Fibroblast of peridontal ligament (primary cell): ENCODE measurements at regions not wholly inside any gene's neighbourhood (a gene's known extent, or its start where the extent isn't known, plus 50 kb on each side); places are given as distances from the start of the nearest gene placed in this dataset.

Experiments used
- DNase-seq: peaks from one replicate; pipeline ENCODE4 v3.0.0-alpha.2; 2010; ENCODE audit errors: extremely low read depth

DNA sequence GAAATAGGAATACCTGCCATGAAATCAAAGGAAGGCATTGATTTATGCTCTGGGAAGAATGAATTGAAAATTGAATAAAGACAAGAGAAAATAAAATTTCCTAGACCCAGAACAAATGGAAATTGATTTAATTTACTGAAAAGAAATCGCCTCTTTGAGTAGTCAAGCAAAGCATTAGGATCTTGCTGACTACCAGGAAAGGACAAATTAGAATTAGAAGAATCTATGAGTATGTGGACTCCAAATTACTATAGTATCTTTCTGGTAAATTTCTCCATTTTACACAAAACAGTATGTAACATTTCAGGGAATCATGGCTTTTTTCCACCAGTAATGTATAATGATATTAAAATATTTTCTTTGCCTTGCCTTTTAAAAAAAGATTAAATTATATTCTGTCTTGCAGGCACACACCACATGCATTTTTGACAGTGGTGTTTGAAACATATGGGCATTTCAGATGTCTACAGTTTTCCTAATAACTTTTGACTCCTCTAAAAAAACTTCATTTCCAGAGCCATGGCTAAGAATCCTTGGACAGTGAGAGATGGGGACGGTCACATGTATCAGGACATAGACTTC, 768.7 kb upstream of the NRSN1 start:
- DNase-seq = no peak

DNA sequence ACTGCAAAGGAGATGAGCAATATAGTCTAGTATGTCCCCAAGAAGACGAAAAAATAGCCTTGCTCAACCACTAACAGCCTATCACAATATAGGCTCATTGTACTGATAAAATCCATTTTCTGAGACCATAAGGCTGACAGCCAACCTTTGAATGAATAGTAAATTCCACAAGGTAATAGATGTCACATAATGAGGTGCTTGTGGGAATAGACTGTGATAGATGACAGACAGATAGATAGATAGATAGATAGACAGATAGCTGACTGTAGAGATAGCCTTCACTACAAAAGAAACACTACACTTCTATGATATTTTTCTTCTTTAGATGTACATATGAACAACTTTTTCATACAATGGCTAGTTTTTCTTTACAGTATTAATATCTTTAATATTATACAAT, 760.3 kb upstream of the NRSN1 start:
- no peak for DNase-seq

DNA sequence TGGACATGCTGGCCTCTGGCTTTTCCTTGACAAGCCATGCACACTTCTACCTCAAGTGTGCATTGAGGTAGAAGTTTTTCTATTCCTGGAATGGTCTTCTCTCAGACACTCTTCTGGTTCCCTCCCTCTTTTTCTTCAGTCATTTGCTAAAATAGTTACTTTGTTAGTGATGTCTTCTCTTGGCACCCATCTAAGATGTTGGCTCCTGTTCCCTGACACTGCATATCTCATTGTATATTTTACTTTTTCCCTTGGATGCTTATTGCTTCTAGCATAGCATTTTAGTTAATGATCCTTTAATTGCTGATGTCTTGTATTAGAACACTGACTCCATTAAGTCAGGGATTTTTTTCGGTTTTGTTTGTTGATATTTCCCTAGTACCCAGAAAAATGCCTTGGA, 758.7 kb upstream of the NRSN1 start:
- DNase-seq = no peak

DNA sequence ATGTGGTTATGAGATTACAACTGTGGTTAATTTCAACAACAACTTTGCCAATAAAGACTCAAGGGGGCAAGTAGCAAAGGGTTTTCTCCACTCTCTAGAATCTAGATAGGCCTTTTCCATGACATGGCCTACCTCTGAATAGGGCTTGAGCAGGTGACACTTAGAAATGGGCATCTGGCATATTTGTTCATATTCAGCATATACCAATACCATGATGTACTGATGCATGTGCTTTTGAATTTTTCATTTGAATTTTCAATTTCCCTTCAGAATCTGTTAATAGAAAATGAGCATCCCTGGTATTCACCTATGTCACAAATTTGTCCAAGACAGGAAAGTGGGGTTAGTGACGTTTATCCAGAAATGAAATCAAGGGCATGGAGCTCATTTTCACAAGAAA, 757.5 kb upstream of the NRSN1 start:
- no peak for DNase-seq

DNA sequence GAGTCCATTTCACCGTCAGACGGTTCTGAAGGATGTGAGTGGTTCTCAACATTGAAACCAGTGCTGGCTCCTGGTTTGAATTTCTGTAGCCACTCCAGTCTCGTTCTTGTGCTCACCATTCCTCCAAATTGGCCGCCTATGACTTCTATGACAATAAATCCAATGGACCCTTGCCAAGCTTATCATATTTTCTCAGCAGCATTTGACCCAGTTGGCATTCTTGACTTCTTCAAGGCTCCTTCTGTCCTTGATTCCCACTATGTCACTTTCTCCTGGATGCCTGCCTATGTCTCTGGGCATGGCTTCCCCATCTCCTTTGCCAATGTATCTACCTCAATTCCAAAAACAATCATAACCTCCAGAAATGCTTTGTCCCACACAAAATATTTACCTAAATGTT, 756.0 kb upstream of the NRSN1 start:
- DNase-seq = no peak

DNA sequence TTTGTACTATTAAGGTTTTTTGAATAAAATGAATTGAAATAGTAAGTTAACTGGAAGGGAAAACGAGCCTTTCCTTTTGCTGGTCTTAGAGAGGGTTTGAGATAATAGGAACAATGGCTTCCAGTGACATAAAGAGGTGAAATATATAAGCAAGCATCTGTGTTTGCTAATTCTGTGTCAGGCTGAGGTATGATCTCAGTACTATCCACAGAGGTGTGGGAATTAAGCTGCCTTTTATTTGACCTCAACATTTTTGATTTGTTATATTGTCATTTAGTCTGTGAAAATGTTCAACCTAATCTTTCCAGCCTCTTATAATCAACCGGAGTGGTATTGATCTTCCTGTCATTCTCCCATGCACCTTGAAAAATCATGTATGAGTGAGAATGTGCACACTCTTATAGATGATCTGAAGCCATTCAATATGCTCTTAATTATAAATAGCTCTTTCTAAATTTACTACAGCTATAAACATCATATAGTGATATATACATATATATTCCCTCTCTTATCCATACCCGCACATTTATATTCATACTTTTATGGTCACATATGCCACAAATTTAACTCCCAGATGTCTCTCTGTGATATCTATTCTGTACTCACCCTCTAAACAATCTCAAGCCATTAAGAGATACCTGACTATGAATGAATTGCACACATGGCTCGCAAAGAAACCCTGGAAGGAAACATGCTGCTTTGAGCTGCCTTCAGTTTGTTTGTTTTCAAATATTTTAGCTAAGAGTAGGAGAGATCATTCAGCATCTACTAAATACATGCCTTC, 754.7 kb upstream of the NRSN1 start:
- DNase-seq = no peak

DNA sequence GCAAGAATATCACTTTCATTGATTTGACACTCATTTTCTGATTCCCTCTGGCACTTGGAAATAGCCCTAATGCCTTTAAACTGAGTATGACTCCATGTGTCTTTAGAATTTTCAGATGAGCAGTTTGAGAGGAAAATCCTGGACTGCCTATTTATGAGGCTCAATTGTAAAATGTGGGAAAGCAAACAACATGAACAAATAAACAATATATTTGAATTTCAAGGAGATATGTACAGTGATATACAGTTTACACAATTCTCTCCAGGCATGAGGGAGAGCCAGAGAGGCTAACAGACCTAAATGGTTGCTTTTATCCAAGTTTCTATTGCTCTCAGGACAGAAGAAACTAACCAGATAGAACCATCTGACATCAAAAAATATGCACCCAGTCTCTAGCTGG, 748.2 kb upstream of the NRSN1 start:
- no peak for DNase-seq

DNA sequence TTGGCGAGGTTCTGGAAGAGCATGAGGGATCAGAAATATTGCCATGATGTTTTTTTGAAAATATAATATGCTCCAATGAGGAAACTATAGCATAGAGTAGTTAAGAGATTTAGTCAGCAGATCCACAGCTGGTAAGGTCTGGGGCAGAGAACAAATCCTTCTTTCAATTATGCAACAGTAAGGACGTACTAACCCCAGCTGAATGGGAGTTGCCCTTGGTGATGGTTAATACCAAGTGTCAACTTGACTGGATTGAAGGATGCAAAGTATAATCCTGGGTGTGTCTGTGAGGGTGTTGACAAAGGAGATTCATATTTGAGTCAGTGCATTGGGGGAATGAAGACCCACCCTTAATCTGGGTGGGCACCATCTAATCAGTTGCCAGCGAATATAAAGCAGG, 745.5 kb upstream of the NRSN1 start:
- no peak for DNase-seq

DNA sequence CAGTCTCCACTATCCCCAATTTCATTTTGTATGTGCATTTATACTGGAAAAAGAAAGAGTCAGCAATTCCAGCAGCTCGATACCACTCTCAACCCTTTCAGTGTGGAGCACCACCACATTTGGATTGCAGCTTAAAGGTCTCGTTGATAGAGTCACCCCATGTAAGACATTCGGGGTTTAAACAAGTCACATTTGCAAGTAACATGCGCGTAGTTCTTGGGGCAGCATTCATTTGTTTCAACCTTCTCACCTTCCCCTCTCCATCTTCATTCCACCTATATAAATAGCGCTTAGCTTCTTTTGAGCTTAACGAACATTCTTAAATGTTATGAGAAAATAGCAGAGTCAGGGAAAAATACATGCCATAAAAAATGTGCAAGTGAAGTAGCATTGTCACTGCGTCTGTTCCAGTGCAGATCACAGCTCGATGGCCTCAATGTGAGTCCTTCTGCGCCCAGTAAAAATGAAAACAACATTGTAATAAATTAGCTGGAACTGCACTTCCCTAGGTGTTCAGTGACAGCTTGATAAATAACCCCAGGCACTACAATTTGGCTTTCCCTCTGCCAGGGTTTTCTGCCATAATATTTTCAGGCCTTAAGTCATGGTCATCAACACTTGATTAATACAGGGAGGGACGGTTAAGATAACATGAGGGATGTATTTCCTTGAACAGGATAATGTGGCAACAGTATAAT, 737.8 kb upstream of the NRSN1 start:
- no peak for DNase-seq

DNA sequence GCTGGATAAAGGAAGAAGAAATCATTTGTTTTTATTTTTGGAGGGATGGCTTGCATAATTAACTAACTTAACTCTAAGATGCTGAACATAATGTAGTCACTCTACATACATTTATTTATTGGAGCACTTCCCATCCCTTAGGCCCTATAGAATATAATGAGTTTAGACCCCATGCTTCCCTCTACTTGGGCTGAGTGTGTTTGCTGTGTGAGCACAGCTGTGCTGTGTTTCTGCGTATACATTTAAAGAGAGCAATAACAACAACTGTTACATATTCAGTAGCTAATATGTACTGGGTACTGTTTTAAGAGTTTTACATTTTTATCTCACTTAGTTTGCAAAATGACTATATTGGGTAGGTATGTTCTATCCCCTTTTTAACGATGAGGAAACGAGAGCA, 736.6 kb upstream of the NRSN1 start:
- DNase-seq = no peak

DNA sequence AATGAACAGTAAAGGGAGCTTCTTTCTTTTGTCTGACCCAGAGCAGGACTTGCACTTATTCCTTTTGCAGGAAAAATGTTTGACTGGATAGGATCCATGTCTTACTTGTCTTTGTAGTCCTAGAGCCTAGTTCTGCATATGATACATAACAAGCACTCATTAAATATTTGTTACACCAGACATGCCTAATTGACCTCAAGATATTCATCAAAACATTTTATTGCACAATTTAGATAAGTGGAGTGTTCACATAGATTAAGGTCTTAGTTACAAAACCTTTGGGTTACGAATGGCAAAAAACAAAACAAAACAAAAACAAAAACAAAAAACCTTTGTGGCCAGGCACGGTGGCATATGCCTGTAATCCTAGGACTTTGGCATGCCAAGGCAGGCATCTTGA, 735.8 kb upstream of the NRSN1 start:
- no peak for DNase-seq

DNA sequence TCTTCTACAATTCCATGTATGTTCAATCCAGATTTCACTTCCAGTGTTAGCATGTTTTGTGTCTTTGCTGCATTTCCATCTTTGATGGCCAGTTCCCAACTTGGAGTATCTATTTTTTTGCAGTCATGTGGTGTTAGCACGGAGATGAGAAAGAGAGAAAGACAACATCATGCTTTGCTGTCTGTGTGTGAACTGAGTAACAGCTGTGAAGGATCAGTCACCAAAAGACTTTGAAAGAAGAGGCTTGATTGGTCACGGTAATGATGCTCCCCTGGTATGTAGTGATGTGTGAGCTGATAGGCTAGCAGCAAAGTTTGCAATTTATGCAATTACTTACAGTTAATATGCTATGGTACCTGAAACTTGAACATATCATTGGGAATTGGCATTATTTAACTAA, 731.3 kb upstream of the NRSN1 start:
- DNase-seq = peak; percentile 10

DNA sequence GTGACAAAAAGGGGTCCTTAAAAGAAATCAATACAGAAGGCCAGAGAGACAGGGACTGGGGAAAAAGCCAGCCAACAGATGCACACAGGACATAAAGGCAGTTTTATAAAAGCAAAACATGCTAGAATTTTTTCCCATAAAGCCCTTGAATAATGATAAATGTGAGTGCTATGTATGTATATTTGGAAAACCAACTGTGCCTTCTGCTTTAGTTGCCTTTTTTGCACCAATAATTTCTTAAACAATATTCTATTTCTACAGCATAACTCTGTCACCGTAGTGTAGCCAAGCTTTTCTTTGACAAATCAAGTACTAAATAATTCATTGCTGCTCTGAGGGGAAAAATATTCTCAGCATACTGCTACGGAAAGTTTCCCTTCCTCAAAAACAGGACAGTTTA, 730.6 kb upstream of the NRSN1 start:
- no peak for DNase-seq

DNA sequence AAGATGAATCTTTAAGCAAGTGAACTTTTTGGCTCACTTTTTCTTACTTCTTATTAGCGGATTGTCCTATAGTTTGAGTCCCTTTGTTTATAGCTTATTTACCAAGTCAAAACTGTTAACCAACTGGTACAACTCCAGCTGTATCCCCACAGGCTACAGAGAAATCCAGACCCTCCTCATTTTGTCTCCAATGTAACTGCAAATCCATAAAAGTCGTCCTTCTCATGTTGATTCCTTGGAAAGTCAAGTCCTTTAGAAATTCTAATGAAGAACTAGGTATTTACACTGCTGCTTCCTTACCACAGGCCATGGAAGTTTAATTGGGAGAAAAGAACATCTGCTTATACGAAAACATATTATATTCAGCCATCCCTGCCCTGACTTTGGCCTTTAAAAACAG, 729.1 kb upstream of the NRSN1 start:
- no peak for DNase-seq

DNA sequence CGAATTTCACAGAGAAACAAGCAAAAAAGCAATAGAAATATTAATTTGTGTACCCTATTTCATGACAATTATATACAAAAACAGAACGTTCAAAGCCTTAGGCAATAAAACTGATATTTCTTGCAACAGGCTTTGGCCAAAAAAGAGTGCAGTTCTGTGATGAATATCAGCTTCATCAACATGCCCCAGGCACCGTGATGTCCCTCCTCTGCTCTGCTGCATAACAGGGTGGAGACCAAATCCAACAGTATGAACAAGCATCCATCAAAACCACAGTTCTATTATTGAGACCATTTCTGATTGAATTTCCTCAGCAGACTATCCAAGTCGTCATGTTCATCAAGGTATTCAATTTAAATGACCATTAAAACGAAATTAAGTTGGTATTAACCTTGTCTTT, 722.6 kb upstream of the NRSN1 start:
- DNase-seq = no peak

DNA sequence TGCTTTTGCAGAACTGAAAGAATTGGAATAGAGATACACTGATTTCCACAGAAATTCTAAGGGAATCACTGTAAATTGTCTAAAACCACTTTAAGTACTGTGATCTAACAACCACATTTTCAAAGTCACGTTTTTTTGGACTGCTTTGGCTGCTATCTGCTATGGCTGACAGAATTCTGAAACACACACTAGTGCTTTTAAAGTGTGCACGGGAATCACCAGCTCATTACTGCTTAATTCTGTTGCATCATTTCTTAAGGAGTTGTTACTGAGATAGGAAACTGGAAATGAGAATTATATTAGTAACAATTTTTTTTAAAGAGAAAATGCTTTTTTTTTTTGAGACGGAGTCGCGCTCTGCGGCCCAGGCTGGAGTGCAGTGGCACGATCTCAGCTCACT, 716.5 kb upstream of the NRSN1 start:
- no peak for DNase-seq

DNA sequence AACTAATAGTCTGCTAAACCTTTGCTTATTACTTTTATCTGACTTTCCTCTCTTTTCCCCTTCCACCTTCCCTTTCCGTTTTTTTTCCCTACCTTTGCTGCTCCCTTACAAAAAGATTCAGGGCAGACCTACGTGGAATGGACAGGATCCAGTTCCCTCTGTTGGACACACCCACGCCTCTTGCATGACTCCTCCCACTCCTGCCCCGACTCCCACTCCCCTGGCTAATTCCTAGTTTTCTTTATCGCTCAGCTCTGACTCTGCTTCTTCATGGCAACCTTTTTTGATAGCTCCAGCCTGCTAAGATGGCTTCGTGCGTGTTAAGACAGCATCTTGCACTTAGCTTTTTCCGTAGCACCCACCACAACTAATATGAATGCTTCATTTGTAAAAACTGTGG, 715.6 kb upstream of the NRSN1 start:
- no peak for DNase-seq

DNA sequence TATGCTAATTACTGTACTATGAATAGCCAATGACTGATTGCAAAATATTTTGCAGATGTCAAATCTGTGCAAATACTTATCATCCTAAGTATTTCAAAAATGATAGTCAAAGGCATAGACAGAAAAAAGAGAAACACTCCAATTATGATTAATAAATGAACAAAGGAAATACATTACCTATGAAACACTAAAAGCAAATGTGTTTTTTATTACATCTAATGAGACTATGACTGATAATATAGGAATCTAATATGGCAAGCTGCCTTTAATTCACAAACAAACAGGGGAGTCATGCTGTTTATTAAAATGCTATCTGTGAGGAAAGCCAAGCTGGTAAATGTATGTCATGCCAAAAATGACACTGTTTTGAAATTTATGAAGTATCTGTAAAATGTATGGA, 713.2 kb upstream of the NRSN1 start:
- peak; percentile 2 for DNase-seq

DNA sequence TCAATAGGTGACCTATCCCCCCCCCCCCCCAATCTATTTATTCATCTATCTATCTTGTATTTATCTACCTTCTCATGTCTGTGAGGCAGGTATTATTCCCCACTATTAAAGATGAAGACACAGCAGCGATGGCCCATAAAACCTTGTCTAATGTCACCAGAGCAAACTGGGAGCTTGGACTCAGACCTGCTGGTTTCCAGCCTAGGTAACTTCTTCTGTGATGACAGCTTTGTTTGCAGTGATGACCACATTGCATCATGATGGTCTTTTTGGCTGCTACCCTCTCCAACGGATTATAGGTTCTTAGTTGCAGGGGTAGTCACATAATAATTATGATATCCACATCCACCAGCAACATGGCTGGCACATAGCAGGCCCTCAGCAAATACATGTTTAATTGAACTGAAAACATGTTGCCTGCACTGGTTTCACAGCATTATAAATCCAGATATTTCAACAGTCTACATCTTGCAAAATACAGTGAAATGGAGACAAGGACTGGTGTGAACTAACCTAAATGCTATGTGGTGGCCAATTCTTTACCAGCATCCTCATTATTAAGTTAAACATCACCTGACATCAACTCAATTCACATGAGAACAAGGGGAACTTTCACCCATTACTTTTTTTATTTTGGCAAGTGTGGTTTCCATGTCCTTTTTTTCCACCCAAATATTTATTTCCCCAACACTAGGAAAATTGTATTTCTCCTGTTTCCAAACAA, 712.5 kb upstream of the NRSN1 start:
- DNase-seq = peak; percentile 60

DNA sequence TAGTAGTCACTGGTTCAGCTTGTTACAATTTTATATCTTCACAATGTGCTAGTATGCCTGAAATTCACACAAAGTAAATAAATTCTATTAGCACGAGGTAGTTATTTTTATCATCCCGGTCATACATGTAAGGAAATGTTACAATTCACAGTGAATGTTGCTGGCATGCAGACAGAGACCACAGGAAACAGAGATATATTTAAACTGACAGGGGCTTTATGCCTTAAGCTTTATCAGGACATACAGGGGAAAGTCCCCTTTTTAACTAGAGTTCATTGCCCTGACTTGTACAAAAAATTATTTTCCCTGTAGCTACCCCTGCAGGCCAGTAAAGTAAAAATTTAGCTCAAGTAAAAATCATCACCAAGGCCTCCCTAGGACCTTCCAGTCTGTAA, 712.0 kb upstream of the NRSN1 start:
- DNase-seq = peak; percentile 88

DNA sequence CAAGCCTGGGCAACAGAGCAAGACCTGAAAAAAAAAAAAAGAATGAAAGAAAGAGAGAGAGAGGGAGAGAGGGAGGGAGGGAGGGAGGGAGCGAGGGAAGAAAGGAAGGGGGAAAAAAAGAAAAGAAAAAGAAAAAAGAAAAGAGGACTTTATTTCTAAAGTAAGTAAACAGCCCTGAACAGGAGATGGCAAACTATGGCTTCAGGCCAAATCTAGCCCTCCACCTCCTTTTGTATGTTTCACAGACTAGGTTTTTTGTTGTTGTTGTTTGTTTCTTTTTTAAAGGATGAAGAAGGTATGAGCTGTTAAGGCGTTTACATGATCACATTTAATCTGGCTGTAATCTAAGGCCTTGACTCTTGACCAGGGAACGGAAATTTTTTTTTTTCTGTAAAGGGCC, 711.1 kb upstream of the NRSN1 start:
- no peak for DNase-seq

DNA sequence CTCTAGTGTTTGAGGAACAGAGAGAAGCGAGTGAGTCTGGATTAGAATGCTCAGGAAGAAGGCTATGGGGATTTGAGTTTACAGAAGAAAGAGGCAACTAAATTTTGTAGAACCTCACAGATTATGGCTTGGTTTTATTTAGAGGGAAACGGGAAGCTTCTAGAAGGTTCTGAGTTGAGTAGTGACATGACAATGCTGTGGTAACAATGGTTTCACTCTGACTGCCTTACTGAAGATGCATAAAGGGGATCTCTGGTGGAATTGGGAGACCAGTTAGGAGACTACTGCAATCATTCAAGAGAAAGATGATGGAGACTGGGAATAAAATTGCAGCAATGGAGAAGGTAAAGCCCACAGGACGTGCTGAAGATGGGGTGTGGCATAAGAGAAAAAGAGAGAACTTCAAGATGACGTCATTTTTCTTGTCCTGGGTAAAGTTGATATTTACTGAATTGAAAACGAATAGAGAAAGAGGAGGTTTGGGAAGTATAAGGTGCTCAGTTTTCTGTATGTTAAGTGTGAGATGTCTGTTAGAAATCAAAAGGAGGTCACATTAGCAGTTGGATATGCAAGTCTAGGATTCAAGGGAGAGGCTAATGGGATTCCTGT, 710.1 kb upstream of the NRSN1 start:
- DNase-seq = no peak
